HCT116 (cell line): ENCODE measurements at regions not wholly inside any gene's neighbourhood (a gene's known extent, or its start where the extent isn't known, plus 50 kb on each side); places are given as distances from the start of the nearest gene placed in this dataset.

Experiments
- ATAC-seq: fragments of 200-7000 bp; cut with Tn5 transposase; 2 replicates; pipeline ENCODE4 v1.9.1; 2020; ENCODE audit warnings: mild to moderate bottlenecking, moderate library complexity
- BruUV-seq: library from RNA; stranded (reverse); fragments of 400-500 nt; replicated peaks from 2 replicates; lab custom pipeline; 2021; lab: Mats Ljungman, UMichigan
- CTCF ChIA-PET: fragments of 300-600 bp; sonication (Branson Sonifier 250); formaldehyde crosslinking; loops from one replicate; lab custom pipeline; 2021; ENCODE audit warnings: antibody characterized with exemption; lab: Charles Lee
- POLR2A ChIA-PET: fragments of 300-600, 350-600 bp; sonication (Branson Sonifier 250); formaldehyde crosslinking; loops from one replicate; lab custom pipeline; 2021; ENCODE audit warnings: antibody characterized with exemption; lab: Charles Lee
- RAD21 ChIA-PET, 2 experiments: fragments of 300-600 bp; sonication (Branson Sonifier 250); formaldehyde crosslinking; loops; one replicate each; lab custom pipeline; 2023; ENCODE audit warnings: low total read pairs in 2 of 2; ENCODE audit not compliant: uncharacterized antibody in 2 of 2, unreplicated experiment in 2 of 2, low non-redundant PET in 1 of 2; lab: Charles Lee
- DNase-seq: peaks from one replicate; pipeline ENCODE4 v3.0.0-alpha.2; 2010; ENCODE audit warnings: low read depth, low spot score
- H2AFZ ChIP-seq: fragments of 200-600 bp; shearing (Covaris generic), sonication (generic); 2 replicates; pipeline ENCODE4 v1.6.1; 2017; ENCODE audit warnings: low read depth, mixed run types, mixed read lengths, antibody characterized with exemption, low read length; ENCODE audit not compliant: poor library complexity, severe bottlenecking
- H3K27ac ChIP-seq: 2 replicates; pipeline ENCODE4 v1.5.1; 2012; ENCODE audit warnings: low read depth, low read length
- H3K27me3 ChIP-seq: fragments of 200-600 bp; sonication (generic); 2 replicates; pipeline ENCODE4 v1.6.1; 2016; ENCODE audit warnings: mixed run types, low read length, mixed read lengths; ENCODE audit not compliant: insufficient read depth
- H3K36me3 ChIP-seq, 2 experiments: fragments of 200-500 bp in 1 of 2; fragments of 200-600 bp in 1 of 2; sonication (Bioruptor generic) in 1 of 2; sonication (generic) in 1 of 2; 2 replicates each; pipeline versions ENCODE4 v1.5.1 to v1.6.1; 2014 to 2016; ENCODE audit warnings: low read length in 2 of 2, inconsistent platforms in 1 of 2, mixed read lengths in 1 of 2, mixed run types in 1 of 2; ENCODE audit not compliant: insufficient read depth in 2 of 2, control insufficient read depth in 1 of 2
- H3K4me1 ChIP-seq, 2 experiments: fragments of 200-600 bp in 1 of 2; sonication (generic) in 1 of 2; 2 replicates each; pipeline versions ENCODE4 v1.5.1 to v1.6.1; 2012 to 2017; ENCODE audit warnings: low read length in 2 of 2, inconsistent platforms in 1 of 2, mild to moderate bottlenecking in 1 of 2, mixed read lengths in 1 of 2, mixed run types in 1 of 2, moderate library complexity in 1 of 2; ENCODE audit not compliant: insufficient read depth in 2 of 2, control insufficient read depth in 1 of 2
- H3K4me2 ChIP-seq: fragments of 200-600 bp; sonication (generic); 2 replicates; pipeline ENCODE4 v1.6.1; 2017; ENCODE audit warnings: mixed run types, low read length, mixed read lengths
- H3K4me3 ChIP-seq, 2 experiments: fragments of 200-600 bp in 1 of 2; sonication (generic) in 1 of 2; replicated peaks in 1 of 2; 2 replicates each; pipeline ENCODE4 v1.5.1; 2011 to 2016; ENCODE audit warnings: low read length in 2 of 2, control low read depth in 1 of 2, low read depth in 1 of 2, mild to moderate bottlenecking in 1 of 2, mixed read lengths in 1 of 2, mixed run types in 1 of 2
- H3K79me2 ChIP-seq: fragments of 200-600 bp; sonication (generic); 2 replicates; pipeline ENCODE4 v1.6.1; 2017; ENCODE audit warnings: mild to moderate bottlenecking, mixed run types, low read length, moderate library complexity, mixed read lengths; ENCODE audit not compliant: insufficient read depth
- H3K9ac ChIP-seq: fragments of 200-600 bp; sonication (generic); 2 replicates; pipeline ENCODE4 v1.6.1; 2016; ENCODE audit warnings: low read length, mixed read lengths
- H3K9me2 ChIP-seq: fragments of 200-600 bp; sonication (generic), shearing (Covaris generic); 2 replicates; pipeline ENCODE4 v1.6.1; 2017; ENCODE audit warnings: mixed run types, mild to moderate bottlenecking, moderate library complexity; ENCODE audit not compliant: insufficient read depth
- H3K9me3 ChIP-seq, 2 experiments: fragments of 200-500 bp in 1 of 2; fragments of 200-600 bp in 1 of 2; sonication (Bioruptor generic) in 1 of 2; sonication (generic) in 1 of 2; 2 replicates each; pipeline ENCODE4 v1.6.1; 2014 to 2017; ENCODE audit warnings: low read length in 2 of 2, mixed read lengths in 2 of 2, inconsistent platforms in 1 of 2, low read depth in 1 of 2, mild to moderate bottlenecking in 1 of 2, mixed run types in 1 of 2, moderate library complexity in 1 of 2; ENCODE audit not compliant: control insufficient read depth in 1 of 2, insufficient read depth in 1 of 2
- H4K20me1 ChIP-seq: fragments of 200-600 bp; sonication (generic), shearing (Covaris generic); 2 replicates; pipeline ENCODE4 v1.6.1; 2017; ENCODE audit warnings: mixed run types, mild to moderate bottlenecking, moderate library complexity; ENCODE audit not compliant: insufficient read depth
- CBX3 ChIP-seq: IDR thresholded peaks from 2 replicates; pipeline ENCODE4 v1.6.1; 2012; ENCODE audit warnings: low read depth
- CEBPB ChIP-seq: IDR thresholded peaks from 2 replicates; pipeline ENCODE4 v1.6.1; 2012; ENCODE audit warnings: low read depth
- EGR1 ChIP-seq: IDR thresholded peaks from 2 replicates; pipeline ENCODE4 v1.6.1; 2012; ENCODE audit warnings: low read depth
- EZH2 ChIP-seq: fragments of 200-600 bp; sonication (generic); IDR thresholded peaks from 2 replicates; pipeline ENCODE4 v1.6.1; 2017; ENCODE audit warnings: antibody characterized with exemption, mixed run types
- EZH2phosphoT487 ChIP-seq: fragments of 200-600 bp; IDR thresholded peaks from 2 replicates; pipeline ENCODE4 v1.6.1; 2018; ENCODE audit warnings: antibody characterized with exemption, borderline replicate concordance
- FOSL1 ChIP-seq: IDR thresholded peaks from 2 replicates; pipeline ENCODE4 v1.6.1; 2012; ENCODE audit warnings: low read depth
- JUND ChIP-seq: IDR thresholded peaks from 2 replicates; pipeline ENCODE4 v1.6.1; 2012
- POLR2A ChIP-seq: IDR thresholded peaks from 2 replicates; pipeline ENCODE4 v1.7.0; 2011; ENCODE audit warnings: borderline replicate concordance; ENCODE audit not compliant: insufficient read depth, insufficient read length; ENCODE audit errors: extremely low read depth
- POLR2AphosphoS5 ChIP-seq: IDR thresholded peaks from 2 replicates; pipeline ENCODE4 v1.6.1; 2011; ENCODE audit warnings: mild to moderate bottlenecking, low read depth, low read length, moderate library complexity
- REST ChIP-seq: IDR thresholded peaks from 2 replicates; pipeline ENCODE4 v1.6.1; 2012; ENCODE audit warnings: low read depth
- SIN3A ChIP-seq: IDR thresholded peaks from 2 replicates; pipeline ENCODE4 v1.6.1; 2012; ENCODE audit warnings: low read depth
- SP1 ChIP-seq: IDR thresholded peaks from 2 replicates; pipeline ENCODE4 v1.6.1; 2012; ENCODE audit warnings: low read depth
- SRF ChIP-seq: IDR thresholded peaks from 2 replicates; pipeline ENCODE4 v1.6.1; 2012; ENCODE audit warnings: low read depth
- TCF7L2 ChIP-seq: IDR thresholded peaks from 2 replicates; pipeline ENCODE4 v1.7.0; 2011; ENCODE audit warnings: borderline replicate concordance, inconsistent platforms; ENCODE audit not compliant: insufficient read depth, insufficient read length; ENCODE audit errors: extremely low read depth
- ZFX ChIP-seq: fragments of 450-650 bp; IDR thresholded peaks from 2 replicates; pipeline ENCODE4 v1.6.1; 2017
- ZNF274 ChIP-seq: fragments of 200-500 bp; sonication (Bioruptor generic); IDR thresholded peaks from 2 replicates; pipeline ENCODE4 v1.6.1; 2014; ENCODE audit warnings: mild to moderate bottlenecking, low read depth, low read length, inconsistent platforms
- intact Hi-C: fragments of 100-400 bp; cut with micrococcal nuclease; formaldehyde crosslinking; loops from 2 replicates; pipeline ENCODE4 v1.10.0; 2022
- TF ChIP-seq, protein P1 (sequence below): IDR thresholded peaks from 2 replicates; pipeline ENCODE4 v1.6.1; 2011; ENCODE audit warnings: mild to moderate bottlenecking, low read length, moderate library complexity; ENCODE audit not compliant: insufficient replicate concordance; ENCODE audit errors: extremely low read depth
- TF ChIP-seq, protein P2 (sequence below), 3 experiments: fragments of 200-600 bp in 1 of 3; sonication (generic) in 1 of 3; IDR thresholded peaks in 2 of 3; conservative IDR thresholded peaks in 1 of 3; 2 replicates each; pipeline ENCODE4 v1.5.1; 2012 to 2017; ENCODE audit warnings: low read depth in 2 of 3, low read length in 2 of 3, antibody characterized with exemption in 1 of 3, borderline replicate concordance in 1 of 3, control low read depth in 1 of 3, mild to moderate bottlenecking in 1 of 3, mixed read lengths in 1 of 3, mixed run types in 1 of 3, moderate library complexity in 1 of 3; ENCODE audit not compliant: insufficient read depth in 1 of 3

GRCh38 chr5:72607381-72607780 is 100.2 kb upstream of the ZNF366 start:
- Histone ChIP-seq H3K4me2 (no peak overlapping the region), H3K9ac (no peak overlapping the region), H3K79me2 (no peaks in the 10 kb centered on the region), H4K20me1 (no peaks in the 10 kb centered on the region), H3K4me1 (no peaks in the 10 kb centered on the region), H2AFZ (no peak overlapping the region), H3K27ac (no peak overlapping the region), H3K36me3 (no peaks in the 10 kb centered on the region), H3K9me3 (no peaks in the 10 kb centered on the region), H3K4me3 (no peak overlapping the region), H3K9me2 (no peaks in the 10 kb centered on the region), H3K27me3 (no peaks in the 10 kb centered on the region)
- ChIA-PET CTCF (no interaction called here), RAD21 (no interaction called here), POLR2A (no interaction called here)
- intact Hi-C loops, result no loop called here
- BruUV-seq, result no TSS peak
- TF ChIP-seq REST (no peak), SRF (no peak), CEBPB (no peak), POLR2A (no peak), POLR2AphosphoS5 (no peak), ZNF274 (no peak), EZH2phosphoT487 (no peak), SIN3A (no peak), SP1 (no peak), EGR1 (no peak), FOSL1 (no peak), TCF7L2 (no peak), JUND (no peak), CBX3 (no peak), ZFX (no peak), EZH2 (no peak)
- TF ChIP-seq, protein P1, sequence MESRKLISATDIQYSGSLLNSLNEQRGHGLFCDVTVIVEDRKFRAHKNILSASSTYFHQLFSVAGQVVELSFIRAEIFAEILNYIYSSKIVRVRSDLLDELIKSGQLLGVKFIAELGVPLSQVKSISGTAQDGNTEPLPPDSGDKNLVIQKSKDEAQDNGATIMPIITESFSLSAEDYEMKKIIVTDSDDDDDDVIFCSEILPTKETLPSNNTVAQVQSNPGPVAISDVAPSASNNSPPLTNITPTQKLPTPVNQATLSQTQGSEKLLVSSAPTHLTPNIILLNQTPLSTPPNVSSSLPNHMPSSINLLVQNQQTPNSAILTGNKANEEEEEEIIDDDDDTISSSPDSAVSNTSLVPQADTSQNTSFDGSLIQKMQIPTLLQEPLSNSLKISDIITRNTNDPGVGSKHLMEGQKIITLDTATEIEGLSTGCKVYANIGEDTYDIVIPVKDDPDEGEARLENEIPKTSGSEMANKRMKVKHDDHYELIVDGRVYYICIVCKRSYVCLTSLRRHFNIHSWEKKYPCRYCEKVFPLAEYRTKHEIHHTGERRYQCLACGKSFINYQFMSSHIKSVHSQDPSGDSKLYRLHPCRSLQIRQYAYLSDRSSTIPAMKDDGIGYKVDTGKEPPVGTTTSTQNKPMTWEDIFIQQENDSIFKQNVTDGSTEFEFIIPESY, result no peak
- TF ChIP-seq, protein P2, sequence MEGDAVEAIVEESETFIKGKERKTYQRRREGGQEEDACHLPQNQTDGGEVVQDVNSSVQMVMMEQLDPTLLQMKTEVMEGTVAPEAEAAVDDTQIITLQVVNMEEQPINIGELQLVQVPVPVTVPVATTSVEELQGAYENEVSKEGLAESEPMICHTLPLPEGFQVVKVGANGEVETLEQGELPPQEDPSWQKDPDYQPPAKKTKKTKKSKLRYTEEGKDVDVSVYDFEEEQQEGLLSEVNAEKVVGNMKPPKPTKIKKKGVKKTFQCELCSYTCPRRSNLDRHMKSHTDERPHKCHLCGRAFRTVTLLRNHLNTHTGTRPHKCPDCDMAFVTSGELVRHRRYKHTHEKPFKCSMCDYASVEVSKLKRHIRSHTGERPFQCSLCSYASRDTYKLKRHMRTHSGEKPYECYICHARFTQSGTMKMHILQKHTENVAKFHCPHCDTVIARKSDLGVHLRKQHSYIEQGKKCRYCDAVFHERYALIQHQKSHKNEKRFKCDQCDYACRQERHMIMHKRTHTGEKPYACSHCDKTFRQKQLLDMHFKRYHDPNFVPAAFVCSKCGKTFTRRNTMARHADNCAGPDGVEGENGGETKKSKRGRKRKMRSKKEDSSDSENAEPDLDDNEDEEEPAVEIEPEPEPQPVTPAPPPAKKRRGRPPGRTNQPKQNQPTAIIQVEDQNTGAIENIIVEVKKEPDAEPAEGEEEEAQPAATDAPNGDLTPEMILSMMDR (IDR thresholded peaks at IDR 0.05 in 2 of 3, conservative IDR thresholded peaks at IDR 0.05 in 1 of 3; ENCODE audit: borderline replicate concordance in 1 of 3, insufficient read depth in 1 of 3, low read depth in 2 of 3, low read length in 2 of 3), result no peak
- ATAC-seq, result no peak
- DNase-seq, result no peak
